HL-60 (cell line): ENCODE measurements at regions not wholly inside any gene's neighbourhood (a gene's known extent, or its start where the extent isn't known, plus 50 kb on each side); places are given as distances from the start of the nearest gene placed in this dataset.

ENCODE experiments used
- CTCF ChIP-seq: IDR thresholded peaks from one replicate; pipeline ENCODE4 v1.5.1; 2011; ENCODE audit warnings: low read length, control low read depth, inconsistent platforms; ENCODE audit not compliant: insufficient read depth
- POLR2AphosphoS5 ChIP-seq: IDR thresholded peaks from 2 replicates; pipeline ENCODE4 v1.6.1; 2012; ENCODE audit warnings: low read depth
- REST ChIP-seq: IDR thresholded peaks from 2 replicates; pipeline ENCODE4 v1.6.1; 2012; ENCODE audit warnings: low read depth; ENCODE audit not compliant: insufficient replicate concordance

DNA sequence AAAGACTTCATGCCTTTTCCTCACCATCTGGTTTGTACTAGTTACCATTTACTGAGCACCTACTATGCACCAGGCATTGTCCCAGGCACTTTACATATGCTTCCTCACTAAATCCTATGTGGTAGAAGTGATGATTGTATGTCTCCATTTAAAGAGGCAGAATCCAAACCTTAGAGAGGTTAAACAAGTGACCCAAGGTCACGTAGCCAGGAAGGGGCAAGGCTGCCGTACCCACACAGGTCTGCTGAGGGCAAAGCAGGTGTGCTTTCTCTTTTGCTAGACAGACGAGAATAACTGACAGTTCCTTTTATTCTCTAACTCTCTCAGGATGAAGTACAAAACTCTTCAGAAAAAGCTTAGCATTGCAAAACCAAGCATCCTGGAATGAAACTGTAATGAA lies 235.2 kb upstream of the SRRM4 start:
- no peak for TF ChIP-seq CTCF
- no peak for TF ChIP-seq POLR2AphosphoS5
- TF ChIP-seq REST: no peak
